Hepatocyte (in vitro differentiated cells): ENCODE measurements at regions not wholly inside any gene's neighbourhood (a gene's known extent, or its start where the extent isn't known, plus 50 kb on each side); places are given as distances from the start of the nearest gene placed in this dataset.

Source experiments
- DNase-seq: peaks from one replicate; pipeline ENCODE4 v3.0.0-alpha.2; 2016; ENCODE audit warnings: low spot score
- H2AFZ ChIP-seq: fragments of 200-600 bp; sonication (generic); 2 replicates; pipeline ENCODE4 v1.6.0; 2016; ENCODE audit warnings: antibody characterized with exemption, mild to moderate bottlenecking
- H3K27ac ChIP-seq: fragments of 200-600 bp; sonication (generic); 2 replicates; pipeline ENCODE4 v1.5.1; 2016; ENCODE audit warnings: mild to moderate bottlenecking
- H3K27me3 ChIP-seq: fragments of 200-600 bp; sonication (generic); 2 replicates; pipeline ENCODE4 v1.6.1; 2016
- H3K36me3 ChIP-seq: fragments of 200-600 bp; sonication (generic); replicated peaks from 2 replicates; pipeline ENCODE4 v1.5.1; 2016; ENCODE audit warnings: low read depth; ENCODE audit not compliant: insufficient read depth
- H3K4me1 ChIP-seq: fragments of 200-600 bp; sonication (generic); 2 replicates; pipeline ENCODE4 v1.5.1; 2016; ENCODE audit warnings: mild to moderate bottlenecking, moderate library complexity; ENCODE audit not compliant: insufficient read depth
- H3K4me2 ChIP-seq: fragments of 200-600 bp; sonication (generic); 2 replicates; pipeline ENCODE4 v1.6.0; 2016
- H3K4me3 ChIP-seq: fragments of 200-600 bp; sonication (generic); 2 replicates; pipeline ENCODE4 v1.5.1; 2016; ENCODE audit warnings: mild to moderate bottlenecking
- H3K79me2 ChIP-seq: fragments of 200-600 bp; sonication (generic); 2 replicates; pipeline ENCODE4 v1.6.0; 2017; ENCODE audit warnings: mild to moderate bottlenecking
- H3K9me2 ChIP-seq: fragments of 200-600 bp; sonication (generic); replicated peaks from 2 replicates; pipeline ENCODE4 v1.6.0; 2017; ENCODE audit warnings: mild to moderate bottlenecking; ENCODE audit not compliant: insufficient read depth
- H3K9me3 ChIP-seq: fragments of 200-600 bp; sonication (generic); 2 replicates; pipeline ENCODE4 v1.5.1; 2016; ENCODE audit warnings: low read depth, mild to moderate bottlenecking
- H4K20me1 ChIP-seq: fragments of 200-600 bp; sonication (generic); 2 replicates; pipeline ENCODE4 v1.6.0; 2016; ENCODE audit warnings: mild to moderate bottlenecking; ENCODE audit not compliant: insufficient read depth, poor library complexity, severe bottlenecking
- CTCF ChIP-seq: fragments of 200-600 bp; sonication (generic); IDR thresholded peaks from 2 replicates; pipeline ENCODE4 v1.5.1; 2016; ENCODE audit warnings: antibody characterized with exemption, mild to moderate bottlenecking; ENCODE audit not compliant: poor library complexity
- EZH2 ChIP-seq: fragments of 200-600 bp; sonication (generic); IDR thresholded peaks from 2 replicates; pipeline ENCODE4 v1.6.1; 2016; ENCODE audit warnings: antibody characterized with exemption, mild to moderate bottlenecking, borderline replicate concordance
- EZH2phosphoT487 ChIP-seq: fragments of 200-600 bp; sonication (generic); IDR thresholded peaks from one replicate; pipeline ENCODE4 v1.6.1; 2018; ENCODE audit warnings: antibody characterized with exemption, mild to moderate bottlenecking, low read depth, moderate library complexity; ENCODE audit not compliant: unreplicated experiment, severe bottlenecking
- WGBS: methylation state at CpG from one replicate; pipeline ENCODE4 v1.1.6; 2016; ENCODE audit warnings: low lambda C conversion rate; ENCODE audit errors: missing lambda C conversion rate; 5-methylcytosine and 5-hydroxymethylcytosine counted together

DNA sequence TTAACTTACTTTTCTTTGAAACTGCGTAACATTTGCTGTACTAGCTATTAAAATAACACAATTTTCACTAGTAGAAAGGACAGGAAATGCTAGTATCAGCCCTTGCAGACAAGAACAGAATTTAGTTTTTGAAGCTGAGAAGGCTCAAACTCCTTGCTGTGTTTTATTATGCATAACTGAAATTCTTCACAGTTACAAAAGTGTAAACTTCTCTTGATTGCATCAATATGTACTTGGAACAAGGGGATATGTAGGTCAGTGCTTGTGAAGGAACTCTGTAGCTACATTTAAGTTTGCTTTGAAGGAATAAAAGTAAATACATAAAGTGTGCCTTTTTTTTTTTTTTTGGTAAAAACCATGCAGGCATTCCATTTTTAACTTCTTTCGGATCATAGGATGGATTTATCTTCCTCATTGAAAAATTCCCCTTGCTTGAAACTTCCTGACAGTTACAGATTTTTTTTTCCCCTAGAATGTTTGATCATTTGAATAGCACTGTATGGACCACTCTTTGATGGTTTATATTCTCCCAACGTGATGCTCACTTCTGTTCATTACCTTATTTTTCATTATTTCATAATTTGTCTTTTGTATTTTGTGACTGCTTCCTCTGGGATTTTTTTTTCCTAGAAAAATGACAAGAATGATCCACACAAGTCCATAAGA, 94.9 kb upstream of the DAB2 start:
- no peak overlapping the region for H3K4me3 ChIP-seq
- no peak overlapping the region for H2AFZ ChIP-seq
- H3K4me1 ChIP-seq, result peaks cover 4% of the 10 kb centered on the region
- H3K79me2 ChIP-seq, result no peaks in the 10 kb centered on the region
- peak overlapping the region; percentile 27 for H3K4me2 ChIP-seq
- no peak for DNase-seq
- no peaks in the 10 kb centered on the region for H3K36me3 ChIP-seq
- 52% methylated on average over 3 of the region's 3 CpGs for WGBS
- no peak for TF ChIP-seq EZH2phosphoT487
- no peaks in the 10 kb centered on the region for H3K9me3 ChIP-seq
- peak overlapping the region; percentile 35 for H3K27ac ChIP-seq
- no peaks in the 10 kb centered on the region for H3K9me2 ChIP-seq
- no peaks in the 10 kb centered on the region for H3K27me3 ChIP-seq
- H4K20me1 ChIP-seq, result no peaks in the 10 kb centered on the region

DNA sequence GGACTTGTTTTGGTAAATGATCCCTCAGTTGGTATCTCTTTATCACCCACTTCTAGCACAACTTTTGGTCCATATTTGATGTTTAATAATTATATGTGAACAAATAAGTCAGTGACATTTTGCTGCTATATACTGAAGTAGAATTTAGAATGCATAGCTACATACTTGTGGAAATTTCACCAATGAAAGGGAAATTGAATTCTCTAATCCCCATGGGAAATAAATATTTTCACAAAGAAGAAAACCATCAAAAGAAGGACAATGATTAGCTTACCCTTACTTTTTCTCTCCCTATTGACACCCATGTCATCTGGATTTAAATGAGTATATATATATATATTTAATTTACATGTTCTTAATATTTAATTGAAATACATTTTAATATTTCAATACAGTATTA, 94.3 kb upstream of the DAB2 start:
- Histone ChIP-seq H3K4me2 (peak overlapping the region; percentile 27), H2AFZ (no peak overlapping the region), H3K36me3 (no peaks in the 10 kb centered on the region), H3K79me2 (no peaks in the 10 kb centered on the region), H4K20me1 (no peaks in the 10 kb centered on the region), H3K4me3 (no peak overlapping the region), H3K9me2 (no peaks in the 10 kb centered on the region), H3K27ac (no peak overlapping the region), H3K9me3 (no peaks in the 10 kb centered on the region), H3K4me1 (peaks cover 4% of the 10 kb centered on the region), H3K27me3 (no peaks in the 10 kb centered on the region)
- no peak for DNase-seq
- TF ChIP-seq EZH2, result no peak
- TF ChIP-seq EZH2phosphoT487, result no peak
- no peak for TF ChIP-seq CTCF

DNA sequence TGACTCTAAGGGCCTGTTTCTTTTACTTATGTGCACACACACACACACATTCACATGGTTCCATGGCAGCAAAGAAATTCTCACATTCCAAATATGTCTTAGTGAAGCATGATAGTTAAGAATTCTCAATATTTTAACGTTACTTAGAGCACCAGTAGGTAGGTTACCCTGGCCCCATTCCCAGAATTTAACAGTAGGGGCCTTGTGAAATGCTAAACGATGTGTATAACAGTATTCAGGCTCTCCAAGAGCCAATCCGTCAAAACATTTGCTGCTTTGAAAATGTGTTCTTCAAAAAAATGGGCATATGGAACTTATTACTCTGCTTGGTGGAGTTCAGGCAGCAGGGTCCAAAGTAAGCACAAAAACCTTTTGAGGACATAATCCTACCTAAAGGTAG, 93.7 kb upstream of the DAB2 start:
- TF ChIP-seq EZH2phosphoT487 (no peak), EZH2 (no peak), CTCF (no peak)

GRCh38 chr5:39517800-39518199, 93.0 kb upstream of the DAB2 start:
- H3K9me2 ChIP-seq, result no peaks in the 10 kb centered on the region
- TF ChIP-seq EZH2 (no peak), CTCF (no peak), EZH2phosphoT487 (no peak)
- no peak overlapping the region for H3K4me2 ChIP-seq
- H3K4me3 ChIP-seq, result no peak overlapping the region
- no peak overlapping the region for H2AFZ ChIP-seq
- DNase-seq, result no peak
- H4K20me1 ChIP-seq, result no peaks in the 10 kb centered on the region
- H3K27ac ChIP-seq, result no peak overlapping the region
- H3K79me2 ChIP-seq, result no peaks in the 10 kb centered on the region
- H3K27me3 ChIP-seq, result no peaks in the 10 kb centered on the region
- peaks cover 4% of the 10 kb centered on the region for H3K4me1 ChIP-seq
- no peaks in the 10 kb centered on the region for H3K36me3 ChIP-seq
- H3K9me3 ChIP-seq, result no peaks in the 10 kb centered on the region

More for the DNA sequence above, 93.7 kb upstream of the DAB2 start:
- no peaks in the 10 kb centered on the region for H3K9me3 ChIP-seq
- H3K27ac ChIP-seq, result no peak overlapping the region
- H3K4me1 ChIP-seq, result peaks cover 4% of the 10 kb centered on the region
- no peak overlapping the region for H3K4me2 ChIP-seq
- H3K79me2 ChIP-seq, result no peaks in the 10 kb centered on the region
- H3K9me2 ChIP-seq, result no peaks in the 10 kb centered on the region
- H3K4me3 ChIP-seq, result no peak overlapping the region
- DNase-seq, result no peak
- no peaks in the 10 kb centered on the region for H4K20me1 ChIP-seq
- no peak overlapping the region for H2AFZ ChIP-seq
- 33% methylated on average over 3 of the region's 3 CpGs for WGBS
- no peaks in the 10 kb centered on the region for H3K36me3 ChIP-seq
- H3K27me3 ChIP-seq, result no peaks in the 10 kb centered on the region
